ENCODE measurements at regions not wholly inside any gene's neighbourhood (a gene's known extent, or its start where the extent isn't known, plus 50 kb on each side); places are given as distances from the start of the nearest gene placed in this dataset.

DNA sequence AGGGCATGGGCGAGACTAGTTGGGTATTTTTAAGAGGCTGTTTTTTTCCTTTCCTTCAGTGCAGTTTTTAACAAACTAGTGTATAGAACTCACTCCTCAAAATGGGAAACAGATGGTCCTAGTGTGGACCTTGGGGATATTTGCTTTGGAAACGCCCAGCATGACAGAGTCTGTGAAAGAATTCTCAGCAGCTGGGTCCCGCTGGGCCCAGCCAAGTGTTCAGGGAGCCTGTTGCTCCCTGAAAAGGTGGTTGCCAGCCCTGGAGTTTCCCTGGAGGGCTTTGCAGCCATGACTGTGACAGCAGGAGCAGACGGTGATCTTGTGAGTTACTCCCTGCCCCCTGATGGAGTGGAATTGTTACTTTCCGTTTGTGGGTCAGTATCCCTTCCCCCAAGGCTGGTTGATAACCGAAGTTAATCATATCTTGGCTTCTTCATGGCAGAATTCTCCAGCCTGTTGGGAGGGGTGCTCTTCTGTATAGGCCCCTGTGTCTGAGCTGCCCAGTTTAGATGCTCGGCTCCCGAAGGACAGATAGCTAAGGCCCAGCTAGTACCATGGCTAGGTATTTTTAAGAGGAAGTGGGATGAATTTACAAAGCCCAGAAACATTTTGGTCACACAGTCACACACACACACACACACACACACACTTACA lies 278.6 kb upstream of the HABP2 start:
- H3K27ac Mint-ChIP-seq: no peak overlapping the region
- no peak for ATAC-seq
- DNase-seq (ENCODE audit: low spot score in 2 of 2): no peak

DNA sequence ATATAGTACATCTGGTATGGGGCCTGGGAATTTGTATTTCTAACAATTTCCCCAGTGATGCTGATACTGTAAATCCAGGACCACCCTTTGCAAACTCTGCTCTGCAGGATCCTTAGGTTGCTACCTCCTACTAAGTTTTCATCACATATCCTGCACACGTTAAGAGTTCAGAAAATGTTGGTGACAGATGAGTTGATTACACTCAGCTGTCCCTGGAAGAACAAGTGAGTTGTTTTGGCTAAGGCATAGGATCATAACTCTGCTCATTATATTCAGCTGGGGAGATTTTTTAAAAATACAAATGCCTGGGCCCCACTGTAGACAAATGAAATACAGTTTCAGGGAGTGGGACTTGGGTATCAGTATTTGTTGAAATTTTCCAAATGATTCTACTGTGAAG lies 274.6 kb upstream of the HABP2 start:
- no peak for DNase-seq (ENCODE audit: low spot score in 2 of 2)
- H3K36me3 Mint-ChIP-seq: peaks cover 0 to 11% of the 10 kb centered on the region in 2 donors
- peaks cover 4 to 14% of the 10 kb centered on the region in 2 donors for H3K9me3 Mint-ChIP-seq
- ATAC-seq: no peak
- H3K27ac Mint-ChIP-seq: no peak overlapping the region

More for the DNA sequence above, 278.6 kb upstream of the HABP2 start:
- Mint-ChIP-seq H3K9me3 (peaks cover 4 to 14% of the 10 kb centered on the region in 2 donors), H3K36me3 (peaks cover 0 to 11% of the 10 kb centered on the region in 2 donors)

DNA sequence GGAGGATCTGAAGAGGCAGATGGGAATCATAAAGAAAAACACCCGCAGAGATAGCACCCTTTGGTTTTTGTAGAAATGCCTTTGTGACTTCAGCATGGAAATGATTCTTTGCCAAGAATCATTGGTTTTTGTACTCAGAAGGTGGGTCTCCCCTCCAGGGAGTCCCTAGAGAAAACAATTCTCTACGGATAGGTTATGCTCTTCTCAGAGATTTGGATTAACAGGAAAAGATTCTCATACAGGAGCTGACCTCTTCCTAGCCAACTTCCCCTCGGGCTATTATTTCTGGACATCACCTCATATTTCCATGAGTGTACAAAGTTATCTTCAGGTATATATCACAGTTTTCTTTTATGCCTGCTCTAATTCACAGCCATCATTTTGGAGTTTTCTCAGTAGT lies 274.2 kb upstream of the HABP2 start:
- ATAC-seq (no peak), DNase-seq (ENCODE audit: low spot score in 2 of 2) (no peak)
- Mint-ChIP-seq H3K27ac (no peak overlapping the region), H3K9me3 (peaks cover 4 to 14% of the 10 kb centered on the region in 2 donors), H3K36me3 (peaks cover 0 to 11% of the 10 kb centered on the region in 2 donors)

DNA sequence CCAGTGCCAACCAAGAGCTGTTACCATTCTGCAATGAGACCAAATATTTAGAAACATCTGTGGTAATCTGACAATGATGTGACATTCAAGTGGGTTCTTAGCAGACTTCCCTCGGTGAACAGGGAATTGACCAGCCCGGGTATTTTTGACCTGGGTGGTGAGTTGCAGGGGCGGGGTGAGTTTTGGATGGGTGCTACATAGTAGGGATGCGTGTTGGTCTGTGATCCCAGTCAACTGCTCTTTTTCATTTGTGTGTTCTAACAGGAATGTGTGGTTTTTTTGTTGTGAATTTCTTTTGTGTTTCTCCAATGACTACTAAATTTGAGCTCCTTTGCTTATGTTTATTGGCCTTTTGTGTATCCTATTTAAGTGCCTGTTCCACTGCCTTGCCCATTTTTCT lies 273.6 kb upstream of the HABP2 start:
- H3K9me3 Mint-ChIP-seq: peaks cover 4 to 14% of the 10 kb centered on the region in 2 donors
- DNase-seq (ENCODE audit: low spot score in 2 of 2) (no peak), ATAC-seq (no peak)
- peaks cover 0 to 11% of the 10 kb centered on the region in 2 donors for H3K36me3 Mint-ChIP-seq
- no peak overlapping the region for H3K27ac Mint-ChIP-seq

DNA sequence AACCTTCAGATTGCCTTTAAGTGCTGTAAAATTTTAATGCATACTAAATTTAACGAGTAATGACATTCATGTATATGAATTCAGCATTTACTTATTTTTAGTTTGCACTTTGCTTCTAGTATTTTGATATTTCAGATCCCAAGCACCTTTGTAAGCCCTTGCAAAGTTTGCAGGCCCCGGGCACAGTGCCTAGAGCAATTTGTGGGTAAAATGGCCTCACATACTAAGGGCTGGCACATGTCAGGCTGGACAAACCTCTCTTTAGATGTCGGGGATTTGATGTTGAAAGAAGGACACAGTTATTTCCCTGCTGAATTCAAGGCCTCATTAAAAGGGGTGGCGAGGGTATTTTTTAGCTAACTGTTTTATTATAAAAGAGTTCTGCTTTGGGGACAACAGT lies 270.3 kb upstream of the HABP2 start:
- ATAC-seq (no peak), DNase-seq (ENCODE audit: low spot score in 2 of 2) (no peak)
- Mint-ChIP-seq H3K9me3 (no peaks in the 10 kb centered on the region), H3K36me3 (no peaks in the 10 kb centered on the region), H3K27ac (no peak overlapping the region)

DNA sequence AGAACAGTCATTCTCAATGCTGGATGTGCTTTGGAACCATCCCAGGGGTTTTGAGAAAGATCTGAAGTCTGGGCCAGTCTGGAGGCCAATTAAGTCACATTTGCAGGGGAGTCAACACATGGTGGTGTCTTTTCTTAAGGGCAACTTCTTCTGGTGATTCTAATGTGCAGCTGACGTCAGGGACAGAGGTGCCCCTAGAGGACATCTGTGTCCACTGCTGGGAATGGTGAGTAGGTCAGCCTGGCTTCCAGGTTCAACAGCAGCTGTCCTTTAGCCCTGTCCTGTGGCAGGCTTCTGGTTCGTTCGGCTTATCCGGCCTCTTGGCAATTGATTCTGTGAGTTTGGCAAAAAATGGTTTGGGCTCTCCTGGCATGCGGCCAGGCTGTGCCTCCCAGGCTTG lies 269.7 kb upstream of the HABP2 start:
- no peaks in the 10 kb centered on the region for H3K36me3 Mint-ChIP-seq
- H3K27ac Mint-ChIP-seq: no peak overlapping the region
- ATAC-seq (no peak), DNase-seq (ENCODE audit: low spot score in 2 of 2) (no peak)
- no peaks in the 10 kb centered on the region for H3K9me3 Mint-ChIP-seq

DNA sequence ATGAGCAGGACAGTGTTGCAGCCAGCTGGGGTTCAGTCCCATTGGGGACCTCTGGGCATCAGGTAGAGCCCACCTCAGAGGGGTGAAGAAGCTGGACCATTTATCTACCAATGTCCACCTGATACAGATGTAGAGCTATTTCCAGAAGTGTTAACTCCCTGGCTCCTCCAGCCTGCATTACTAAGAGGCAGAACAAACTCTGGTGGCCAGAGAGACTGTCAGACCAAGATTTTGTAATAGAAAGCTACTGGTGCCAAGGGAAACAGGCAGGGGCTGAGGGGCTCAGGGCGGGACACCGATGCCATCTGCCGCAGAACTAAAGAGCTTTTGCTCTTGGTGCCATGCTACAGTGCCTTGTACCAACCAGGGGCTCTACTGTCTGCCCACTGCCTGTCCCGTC lies 268.2 kb upstream of the HABP2 start:
- no peaks in the 10 kb centered on the region for H3K36me3 Mint-ChIP-seq
- H3K27ac Mint-ChIP-seq: no peak overlapping the region
- ATAC-seq (no peak), DNase-seq (ENCODE audit: low spot score in 2 of 2) (no peak)
- no peaks in the 10 kb centered on the region for H3K9me3 Mint-ChIP-seq

DNA sequence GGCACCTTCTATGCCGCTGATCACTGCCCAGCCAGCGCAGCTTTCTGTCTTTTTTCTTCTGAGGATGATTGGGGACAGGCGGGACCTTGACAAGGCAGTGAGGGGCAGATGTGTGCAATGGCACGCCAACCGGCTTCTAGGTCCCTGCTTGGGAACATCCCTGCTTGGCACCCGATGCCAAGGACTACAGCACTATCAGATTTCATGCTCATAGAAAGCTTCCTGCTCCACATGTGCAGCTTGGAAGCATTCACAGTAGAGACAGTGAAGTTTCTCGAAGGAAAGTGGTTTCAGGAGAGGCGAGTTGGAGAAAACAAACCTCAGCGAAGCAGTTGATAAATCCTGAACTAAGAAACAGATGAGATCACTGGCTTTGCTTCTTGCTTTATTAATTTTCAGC lies 267.5 kb upstream of the HABP2 start:
- H3K9me3 Mint-ChIP-seq: no peaks in the 10 kb centered on the region
- no peak for ATAC-seq

DNA sequence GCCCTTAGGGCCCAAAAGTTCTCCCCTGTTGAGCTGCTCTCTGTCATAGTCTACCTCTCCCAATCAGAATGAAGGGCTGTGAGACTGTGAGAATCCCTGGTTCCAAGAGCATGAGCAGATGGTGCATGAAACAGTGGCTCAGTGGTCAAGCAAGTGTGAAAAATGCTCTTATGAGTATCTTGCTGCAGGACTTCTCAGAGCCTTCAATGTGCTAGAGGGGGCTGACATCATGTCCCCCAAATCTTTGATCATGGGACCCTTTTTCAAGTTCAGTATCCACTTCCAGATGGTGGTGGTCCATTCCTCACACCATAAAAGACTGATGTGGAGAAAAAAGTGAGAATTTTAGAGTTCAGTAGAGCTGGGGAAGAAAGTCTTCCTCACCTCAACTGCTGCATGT lies 265.3 kb upstream of the HABP2 start:
- no peaks in the 10 kb centered on the region for H3K9me3 Mint-ChIP-seq
- no peak for ATAC-seq

More for the DNA sequence above, 267.5 kb upstream of the HABP2 start:
- DNase-seq (ENCODE audit: low spot score in 2 of 2): no peak
- Mint-ChIP-seq H3K36me3 (no peaks in the 10 kb centered on the region), H3K27ac (no peak overlapping the region)

DNA sequence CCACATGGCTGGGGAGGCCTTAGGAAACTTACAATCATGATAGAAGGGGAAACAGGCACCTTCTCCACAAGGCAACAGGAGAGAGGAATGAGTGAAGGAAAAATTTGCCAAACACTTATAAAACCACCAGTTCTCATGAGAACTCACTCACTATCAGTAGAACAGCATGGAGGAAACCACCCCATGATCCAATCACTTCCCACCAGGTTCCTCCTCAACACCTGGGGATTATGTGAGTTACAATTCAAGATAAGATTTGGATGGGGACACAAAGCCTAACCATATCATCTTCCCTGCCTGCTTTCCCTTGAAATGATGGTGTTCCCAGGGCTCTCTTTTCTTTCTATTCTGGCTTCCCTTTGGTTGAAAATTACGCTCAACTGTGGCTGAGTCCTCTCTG lies 262.7 kb upstream of the HABP2 start:
- no peaks in the 10 kb centered on the region for H3K36me3 Mint-ChIP-seq

More for the DNA sequence above, 265.3 kb upstream of the HABP2 start:
- DNase-seq (ENCODE audit: low spot score in 2 of 2): no peak
- Mint-ChIP-seq H3K36me3 (no peaks in the 10 kb centered on the region), H3K27ac (no peak overlapping the region)

DNA sequence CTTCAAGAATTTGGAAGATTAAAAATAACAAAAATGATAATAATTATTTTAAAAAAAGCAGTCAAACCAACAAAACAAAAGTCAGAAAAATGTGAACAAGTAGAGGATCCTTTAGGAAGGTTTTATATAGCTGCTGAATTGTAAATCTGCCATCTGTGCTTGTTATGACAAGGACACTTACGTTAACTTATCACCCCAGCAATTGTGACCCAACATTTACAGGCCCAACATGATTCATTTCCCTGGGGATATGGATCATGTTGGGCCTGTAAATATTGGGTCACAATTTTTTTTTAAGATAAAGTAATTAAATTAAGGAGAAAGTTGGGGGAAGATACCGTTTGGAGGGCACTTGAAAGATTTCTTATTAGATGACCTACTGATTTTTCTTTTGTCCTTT lies 261.4 kb upstream of the HABP2 start:
- no peaks in the 10 kb centered on the region for H3K9me3 Mint-ChIP-seq
- H3K27ac Mint-ChIP-seq: no peak overlapping the region
- DNase-seq (ENCODE audit: low spot score in 2 of 2) (no peak), ATAC-seq (no peak)
- no peaks in the 10 kb centered on the region for H3K36me3 Mint-ChIP-seq

More for the DNA sequence above, 262.7 kb upstream of the HABP2 start:
- ATAC-seq (no peak), DNase-seq (ENCODE audit: low spot score in 2 of 2) (no peak)
- H3K27ac Mint-ChIP-seq: no peak overlapping the region
- no peaks in the 10 kb centered on the region for H3K9me3 Mint-ChIP-seq

DNA sequence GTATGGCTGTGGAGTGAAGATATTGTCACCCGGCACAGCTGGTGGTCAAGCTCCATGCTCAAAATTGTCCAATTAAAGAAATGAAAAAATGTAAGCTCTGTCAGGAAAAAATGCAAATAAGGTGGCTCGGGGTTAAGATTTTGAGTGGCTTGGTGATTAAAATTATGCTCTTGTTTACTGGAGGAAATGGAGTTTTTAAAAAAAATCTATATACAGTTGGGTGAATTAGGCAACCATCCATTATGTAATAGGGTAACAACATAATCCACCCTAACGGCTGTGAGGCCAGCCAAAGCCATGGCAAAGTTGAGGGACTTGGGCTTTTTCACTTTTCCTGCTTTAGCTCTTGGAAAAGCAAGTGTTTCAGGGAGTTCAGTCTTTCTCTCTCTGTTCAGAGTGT lies 260.8 kb upstream of the HABP2 start:
- H3K36me3 Mint-ChIP-seq: no peaks in the 10 kb centered on the region
- H3K27ac Mint-ChIP-seq: no peak overlapping the region
- ATAC-seq (no peak), DNase-seq (ENCODE audit: low spot score in 2 of 2) (no peak)
- no peaks in the 10 kb centered on the region for H3K9me3 Mint-ChIP-seq

DNA sequence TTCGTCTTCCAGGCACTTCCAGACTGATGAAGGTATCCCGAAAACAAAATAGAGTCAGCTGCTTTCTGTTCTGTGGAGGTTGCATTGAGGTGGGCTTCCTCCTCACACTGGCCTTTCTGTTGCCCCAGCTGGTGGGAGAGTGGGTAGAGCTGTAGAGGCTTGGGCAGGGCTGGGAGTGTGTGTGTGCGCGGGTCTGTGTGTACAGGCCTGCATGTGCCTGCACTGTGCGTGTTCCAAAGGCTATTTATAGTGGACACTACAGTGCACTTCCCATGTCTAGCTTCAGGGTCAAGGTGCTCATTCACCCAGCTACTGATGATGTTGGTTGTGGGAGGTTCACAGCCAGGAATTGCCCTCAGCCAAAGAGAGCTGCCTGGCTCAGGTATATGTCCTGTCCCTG lies 260.1 kb upstream of the HABP2 start:
- no peak overlapping the region for H3K27ac Mint-ChIP-seq
- no peak for ATAC-seq

DNA sequence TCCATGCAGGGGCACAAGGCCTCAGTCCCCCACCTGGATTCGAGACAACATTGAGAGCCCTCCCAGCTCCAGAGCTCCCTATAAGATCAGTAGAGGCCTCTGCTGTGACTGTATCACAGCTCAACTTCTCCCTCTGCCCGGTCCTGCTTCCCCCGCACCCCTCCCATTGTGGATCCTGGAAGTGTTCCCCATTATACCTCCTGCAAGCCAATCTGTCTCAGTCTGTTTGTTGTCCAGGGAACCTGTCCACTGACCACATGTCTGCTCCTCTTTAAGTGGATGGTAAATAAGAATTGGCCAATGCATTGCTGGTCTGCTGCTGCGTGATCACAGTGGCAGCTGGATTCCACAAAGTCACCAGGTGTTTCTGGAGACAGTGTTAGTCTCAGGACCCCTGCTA lies 259.7 kb upstream of the HABP2 start:
- DNase-seq (ENCODE audit: low spot score in 2 of 2): no peak
- no peak overlapping the region for H3K27ac Mint-ChIP-seq
- ATAC-seq: no peak
- H3K9me3 Mint-ChIP-seq: no peaks in the 10 kb centered on the region
- H3K36me3 Mint-ChIP-seq: no peaks in the 10 kb centered on the region

More for the DNA sequence above, 260.1 kb upstream of the HABP2 start:
- DNase-seq (ENCODE audit: low spot score in 2 of 2): no peak
- H3K36me3 Mint-ChIP-seq: no peaks in the 10 kb centered on the region
- no peaks in the 10 kb centered on the region for H3K9me3 Mint-ChIP-seq

DNA sequence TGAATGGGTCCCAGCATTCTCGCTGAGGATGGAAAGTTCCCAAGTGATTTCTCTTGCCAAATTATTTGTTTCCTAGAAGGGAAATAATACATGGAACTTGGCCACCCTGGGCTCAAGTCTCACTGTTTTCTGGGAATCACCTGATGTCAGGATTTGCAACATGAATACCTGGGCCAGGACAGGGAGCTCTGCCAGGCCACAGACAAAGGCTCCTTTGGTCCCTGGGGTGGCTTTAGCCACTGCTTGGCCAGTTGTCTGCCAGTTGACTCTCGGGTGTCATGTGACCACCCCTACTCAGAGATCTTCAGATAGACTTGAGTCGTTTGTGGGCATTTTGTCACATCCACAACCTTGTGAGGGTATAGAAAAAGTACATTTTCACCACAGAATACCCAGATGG lies 258.0 kb upstream of the HABP2 start:
- DNase-seq (ENCODE audit: low spot score in 2 of 2) (no peak), ATAC-seq (no peak)
- Mint-ChIP-seq H3K27ac (no peak overlapping the region), H3K9me3 (no peaks in the 10 kb centered on the region), H3K36me3 (no peaks in the 10 kb centered on the region)

DNA sequence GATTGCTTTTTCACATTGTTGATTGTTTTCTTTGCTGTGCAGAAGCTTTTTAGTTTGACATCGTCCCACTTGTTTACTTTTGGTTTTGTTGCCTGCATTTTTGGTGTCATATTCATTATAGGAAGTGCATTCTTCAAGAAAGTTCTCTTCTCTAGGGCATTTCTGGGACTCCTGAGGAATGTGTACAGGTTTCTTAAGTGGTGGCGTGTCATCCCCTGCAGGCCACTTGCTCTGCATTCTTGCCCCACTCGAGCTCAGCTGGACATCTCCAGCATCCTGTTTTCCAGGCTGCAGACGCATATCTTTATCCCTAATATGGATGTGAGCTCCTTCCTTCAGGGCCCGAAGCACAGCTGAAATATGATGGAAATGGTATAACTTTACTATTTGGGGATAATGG lies 255.6 kb upstream of the HABP2 start:
- DNase-seq (ENCODE audit: low spot score in 2 of 2) (no peak), ATAC-seq (no peak)
- H3K9me3 Mint-ChIP-seq: no peaks in the 10 kb centered on the region
- no peak overlapping the region for H3K27ac Mint-ChIP-seq
- no peaks in the 10 kb centered on the region for H3K36me3 Mint-ChIP-seq

DNA sequence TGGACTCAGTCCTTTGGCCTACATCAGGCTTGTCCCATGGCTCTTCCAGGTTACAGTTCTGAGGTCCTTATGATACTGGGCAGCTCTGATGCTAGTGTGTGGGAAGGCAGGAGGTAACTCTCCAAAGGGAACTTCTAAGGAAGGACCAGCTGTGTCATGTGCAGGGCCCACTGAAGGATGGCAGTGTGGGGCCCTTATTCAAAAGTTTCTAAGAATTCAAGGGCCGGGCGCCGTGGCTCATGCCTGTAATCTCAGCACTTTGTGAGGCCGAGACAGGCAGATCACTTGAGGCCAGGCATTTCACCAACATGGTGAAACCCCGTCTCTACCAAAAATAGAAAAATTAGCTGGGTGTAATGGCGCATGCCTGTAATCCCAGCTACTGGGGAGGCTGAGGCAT lies 254.2 kb upstream of the HABP2 start:
- Mint-ChIP-seq H3K27ac (no peak overlapping the region), H3K9me3 (no peaks in the 10 kb centered on the region), H3K36me3 (no peaks in the 10 kb centered on the region)
- no peak for DNase-seq (ENCODE audit: low spot score in 2 of 2)
- no peak for ATAC-seq

DNA sequence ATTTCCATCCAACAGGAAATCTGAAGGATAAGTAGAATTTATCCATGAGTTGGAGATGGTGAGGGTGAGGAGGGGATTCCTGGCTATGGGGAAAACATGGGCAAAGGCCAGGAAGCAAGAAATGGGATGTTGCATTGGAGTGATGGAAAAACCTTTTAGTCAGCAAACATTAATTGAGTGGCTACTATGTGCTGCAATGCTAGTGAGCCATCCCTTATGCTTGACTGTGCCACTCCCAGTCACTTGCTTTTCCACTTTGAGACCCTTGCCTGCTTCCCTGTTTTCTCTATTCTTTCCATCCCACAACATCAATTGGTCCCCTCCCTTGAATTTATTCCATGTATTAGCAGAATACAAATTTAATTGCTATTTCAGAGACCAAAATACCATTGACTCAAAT lies 252.7 kb upstream of the HABP2 start:
- H3K9me3 Mint-ChIP-seq: no peaks in the 10 kb centered on the region
- no peak for ATAC-seq
- no peak for DNase-seq (ENCODE audit: low spot score in 2 of 2)
- H3K27ac Mint-ChIP-seq: no peak overlapping the region
- no peaks in the 10 kb centered on the region for H3K36me3 Mint-ChIP-seq

DNA sequence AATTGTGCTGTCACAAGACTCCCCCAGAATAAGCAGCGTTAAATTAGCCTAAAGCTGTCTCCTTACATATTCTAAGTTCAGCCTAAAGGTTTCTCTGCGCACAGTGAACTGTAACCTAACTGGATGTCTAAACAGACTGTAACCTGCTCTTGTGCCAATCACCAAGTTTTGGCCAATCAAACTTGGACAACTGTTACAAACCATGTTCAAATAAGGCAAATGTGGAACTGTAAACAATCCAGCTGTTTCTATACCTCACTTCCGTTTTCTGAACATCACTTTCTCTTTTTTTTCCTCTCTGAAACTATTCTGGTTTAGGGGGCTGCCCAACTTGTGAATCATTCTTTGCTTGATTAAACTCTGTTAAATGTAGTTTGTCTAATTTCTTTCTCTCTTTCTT lies 252.2 kb upstream of the HABP2 start:
- H3K36me3 Mint-ChIP-seq: no peaks in the 10 kb centered on the region
- H3K27ac Mint-ChIP-seq: no peak overlapping the region
- ATAC-seq (no peak), DNase-seq (ENCODE audit: low spot score in 2 of 2) (no peak)
- no peaks in the 10 kb centered on the region for H3K9me3 Mint-ChIP-seq
